Stomach (tissue), 4 donors: ENCODE measurements at regions not wholly inside any gene's neighbourhood (a gene's known extent, or its start where the extent isn't known, plus 50 kb on each side); places are given as distances from the start of the nearest gene placed in this dataset.

Experiments
- CTCF ChIP-seq, 7 experiments: fragments of 450-650 bp in 4 of 7; fragments of 200-600 bp in 3 of 7; sonication (generic) in 3 of 7; IDR thresholded peaks; one replicate each; pipeline ENCODE4 v1.5.1; 2016 to 2019; ENCODE audit warnings: antibody characterized with exemption in 7 of 7, control low read depth in 2 of 7, mild to moderate bottlenecking in 1 of 7
- EP300 ChIP-seq: sonication (generic); formaldehyde crosslinking; IDR thresholded peaks from one replicate; pipeline ENCODE4 v1.6.1; 2017; ENCODE audit warnings: antibody characterized with exemption
- POLR2A ChIP-seq, 4 donors: fragments of 450-650 bp; IDR thresholded peaks; one replicate each; pipeline ENCODE4 v1.6.1; 2016; ENCODE audit warnings: antibody characterized with exemption in 4 of 4, control low read depth in 2 of 4, mild to moderate bottlenecking in 1 of 4, moderate library complexity in 1 of 4
- POLR2AphosphoS5 ChIP-seq, 3 donors: sonication (generic); formaldehyde crosslinking; IDR thresholded peaks; one replicate each; pipeline ENCODE4 v1.6.1; 2016; ENCODE audit warnings: antibody characterized with exemption in 3 of 3

- TF ChIP-seq EP300 (no peak), CTCF (IDR thresholded peaks at IDR 0.05) (no peak), POLR2AphosphoS5 (IDR thresholded peaks at IDR 0.05) (no peak), POLR2A (IDR thresholded peaks at IDR 0.05) (no peak)
Measured at GRCh38 chr15:39110746-39111145, 470.1 kb upstream of the THBS1 start.
